ENCODE measurements at regions not wholly inside any gene's neighbourhood (a gene's known extent, or its start where the extent isn't known, plus 50 kb on each side); places are given as distances from the start of the nearest gene placed in this dataset.

DNA sequence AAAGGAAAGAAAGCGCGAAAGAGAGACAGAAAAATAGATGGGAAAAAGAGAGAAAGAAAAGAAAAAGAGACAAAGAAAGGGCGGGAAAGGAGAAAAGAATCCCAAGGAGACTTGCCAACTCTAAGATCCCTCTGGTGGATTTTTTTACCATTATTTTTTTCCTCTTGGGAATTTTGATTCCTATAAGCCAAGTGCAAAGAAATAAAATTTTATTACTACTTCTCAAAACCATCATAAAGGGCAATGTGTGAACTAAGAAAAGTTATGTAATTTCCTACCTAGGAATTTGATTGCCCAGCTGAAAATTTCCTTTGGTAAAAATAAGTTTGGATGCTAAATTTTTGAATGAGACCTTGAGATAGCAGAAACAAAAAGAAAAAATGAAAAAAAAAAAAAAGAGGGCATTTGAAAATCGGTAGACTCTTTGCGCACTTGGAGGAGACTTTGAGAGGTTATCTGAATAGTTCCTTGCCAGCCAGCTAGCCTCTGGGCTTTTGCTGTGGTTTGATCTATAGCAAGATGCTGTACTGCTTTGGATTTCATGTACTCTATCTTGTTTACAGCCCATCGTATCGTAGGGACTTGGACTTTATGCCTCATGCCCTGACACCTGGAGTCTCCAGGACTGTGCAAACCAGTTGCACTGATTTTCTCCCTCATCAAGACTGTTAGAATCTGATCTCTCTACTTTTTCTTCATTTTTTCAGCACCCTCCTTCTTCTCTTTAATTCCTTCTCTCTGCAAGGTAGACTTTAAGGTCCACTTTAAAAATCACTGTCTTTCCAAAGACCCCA lies 535.4 kb upstream of the MKI67 start:
- TF ChIP-seq CTCF (IDR thresholded peaks at IDR 0.05; ENCODE audit: low read depth, low read length, poor library complexity, severe bottlenecking) (no peak), EZH2phosphoT487 (IDR thresholded peaks at IDR 0.05; ENCODE audit: borderline replicate concordance, low read length) (no peak)

Measured in DOHH2 (cell line).